HPDE6-E6E7 (cell line): ENCODE measurements at regions not wholly inside any gene's neighbourhood (a gene's known extent, or its start where the extent isn't known, plus 50 kb on each side); places are given as distances from the start of the nearest gene placed in this dataset.

Experiments
- DNase-seq: peaks from one replicate; pipeline ENCODE4 v3.0.0; 2011; ENCODE audit warnings: missing footprints; ENCODE audit errors: extremely low spot score

- no peak for DNase-seq
Measured at GRCh38 chr14:46788994-46789393, 137.4 kb upstream of the RPL10L start.

- no peak for DNase-seq
Measured at GRCh38 chr14:46782281-46782680, 130.7 kb upstream of the RPL10L start.

- DNase-seq: no peak
Measured at GRCh38 chr14:46769292-46769691, 117.7 kb upstream of the RPL10L start.

- no peak for DNase-seq
Measured at GRCh38 chr14:46747001-46747652, 95.5 kb upstream of the RPL10L start.

- no peak for DNase-seq
Measured at GRCh38 chr14:46734286-46734685, 82.7 kb upstream of the RPL10L start.

- DNase-seq: peak; percentile 0
Measured at GRCh38 chr14:46717211-46717610, 65.6 kb upstream of the RPL10L start.
